IMR-90 (cell line): ENCODE measurements at regions not wholly inside any gene's neighbourhood (a gene's known extent, or its start where the extent isn't known, plus 50 kb on each side); places are given as distances from the start of the nearest gene placed in this dataset.
A peak's percentile ranks its signal among the peaks of the same experiment; 100 is the strongest.

Experiments used
- ATAC-seq: fragments of 200-7000 bp; cut with Tn5 transposase; 2 replicates; pipeline ENCODE4 v1.9.1; 2020; ENCODE audit warnings: low read depth, mild to moderate bottlenecking, moderate library complexity
- BruUV-seq: library from RNA; stranded (reverse); fragments of 400-500 nt; replicated peaks from 2 replicates; lab custom pipeline; 2021; lab: Mats Ljungman, UMichigan
- CTCF ChIA-PET: fragments of 300-600 bp; formaldehyde crosslinking; extraction: SDS; loops from one replicate; lab custom pipeline; 2021; ENCODE audit warnings: antibody characterized with exemption; lab: Yijun Ruan, JAX
- POLR2A ChIA-PET: fragments of 300-600 bp; sonication (Branson Sonifier 250); formaldehyde crosslinking; loops from one replicate; lab custom pipeline; 2022; ENCODE audit warnings: antibody characterized with exemption; ENCODE audit not compliant: unreplicated experiment; lab: Charles Lee
- DNase-seq: peaks from one replicate; pipeline ENCODE4 v3.0.0; 2013
- H2AFZ ChIP-seq: replicated peaks from 2 replicates; pipeline ENCODE3; 2013; ENCODE audit warnings: low read length, mild to moderate bottlenecking; ENCODE audit not compliant: poor library complexity
- H2AK5ac ChIP-seq: 2 replicates; pipeline ENCODE4 v1.6.1; 2013; ENCODE audit warnings: low read depth, low read length, inconsistent platforms
- H2AK9ac ChIP-seq: replicated peaks from 2 replicates; pipeline ENCODE3; 2013; ENCODE audit warnings: mild to moderate bottlenecking, low read depth, low read length, moderate library complexity; ENCODE audit not compliant: poor library complexity
- H2BK120ac ChIP-seq: 2 replicates; pipeline ENCODE4 v1.6.1; 2013; ENCODE audit warnings: low read depth, low read length, inconsistent platforms
- H2BK15ac ChIP-seq: 3 replicates; pipeline ENCODE4 v1.6.1; 2013; ENCODE audit warnings: low read depth, low read length, inconsistent platforms
- H2BK20ac ChIP-seq: 2 replicates; pipeline ENCODE4 v1.6.1; 2013; ENCODE audit warnings: low read depth, mild to moderate bottlenecking, inconsistent platforms, low read length, moderate library complexity
- H2BK5ac ChIP-seq: 2 replicates; pipeline ENCODE4 v1.6.1; 2013; ENCODE audit warnings: mild to moderate bottlenecking, low read depth, low read length, inconsistent platforms; ENCODE audit not compliant: poor library complexity, severe bottlenecking
- H3K14ac ChIP-seq: replicated peaks from 2 replicates; pipeline ENCODE4 v1.6.1; 2013; ENCODE audit warnings: low read depth, low read length, inconsistent platforms
- H3K18ac ChIP-seq: 2 replicates; pipeline ENCODE4 v1.6.1; 2013; ENCODE audit warnings: low read depth, low read length, control low read depth
- H3K23ac ChIP-seq: 2 replicates; pipeline ENCODE4 v1.6.1; 2013; ENCODE audit warnings: low read depth, low read length, inconsistent platforms
- H3K27ac ChIP-seq: 2 replicates; pipeline ENCODE4 v1.5.1; 2013; ENCODE audit warnings: mild to moderate bottlenecking, control low read depth, low read length; ENCODE audit not compliant: insufficient read depth
- H3K27me3 ChIP-seq: 2 replicates; pipeline ENCODE4 v1.6.1; 2013; ENCODE audit warnings: low read length; ENCODE audit not compliant: control insufficient read depth, insufficient read depth
- H3K36me3 ChIP-seq: 2 replicates; pipeline ENCODE4 v1.6.1; 2013; ENCODE audit warnings: low read length, mixed read lengths; ENCODE audit not compliant: control insufficient read depth, insufficient read depth
- H3K4ac ChIP-seq: 2 replicates; pipeline ENCODE4 v1.6.1; 2013; ENCODE audit warnings: low read depth, low read length, inconsistent platforms
- H3K4me1 ChIP-seq: 2 replicates; pipeline ENCODE4 v1.6.1; 2013; ENCODE audit warnings: low read length, mixed read lengths; ENCODE audit not compliant: control insufficient read depth, insufficient read depth
- H3K4me2 ChIP-seq: 2 replicates; pipeline ENCODE4 v1.6.1; 2013; ENCODE audit warnings: low read depth, mild to moderate bottlenecking, control low read depth, low read length, moderate library complexity
- H3K4me3 ChIP-seq: 2 replicates; pipeline ENCODE4 v1.5.1; 2013; ENCODE audit warnings: low read depth, mild to moderate bottlenecking, control low read depth, low read length, moderate library complexity; ENCODE audit not compliant: insufficient read depth
- H3K56ac ChIP-seq: 2 replicates; pipeline ENCODE4 v1.6.1; 2013; ENCODE audit warnings: low read length, inconsistent platforms; ENCODE audit not compliant: insufficient read depth; ENCODE audit errors: extremely low read depth
- H3K79me1 ChIP-seq, 2 experiments: 2 replicates each; pipeline ENCODE4 v1.6.1; 2013; ENCODE audit warnings: low read length in 2 of 2, inconsistent platforms in 1 of 2, low read depth in 1 of 2
- H3K9ac ChIP-seq: 2 replicates; pipeline ENCODE4 v1.6.1; 2013; ENCODE audit warnings: low read depth, low read length, control low read depth
- H3K9me1 ChIP-seq: 2 replicates; pipeline ENCODE4 v1.6.1; 2013; ENCODE audit warnings: low read length, inconsistent platforms; ENCODE audit not compliant: insufficient read depth
- H3K9me3 ChIP-seq: 2 replicates; pipeline ENCODE4 v1.6.1; 2013; ENCODE audit warnings: low read length; ENCODE audit not compliant: control insufficient read depth, insufficient read depth
- H4K20me1 ChIP-seq: 2 replicates; pipeline ENCODE4 v1.6.1; 2013; ENCODE audit warnings: low read length, inconsistent platforms; ENCODE audit not compliant: insufficient read depth
- H4K5ac ChIP-seq: 2 replicates; pipeline ENCODE4 v1.6.1; 2013; ENCODE audit warnings: mild to moderate bottlenecking, low read depth, low read length, control low read depth
- H4K8ac ChIP-seq, 2 experiments: 2 replicates each; pipeline ENCODE4 v1.6.1; 2013; ENCODE audit warnings: low read depth in 2 of 2, low read length in 2 of 2, control low read depth in 1 of 2, inconsistent platforms in 1 of 2
- H4K91ac ChIP-seq: 2 replicates; pipeline ENCODE4 v1.6.1; 2013; ENCODE audit warnings: low read depth, low read length, inconsistent platforms; ENCODE audit not compliant: insufficient read depth
- CEBPB ChIP-seq: IDR thresholded peaks from 2 replicates; pipeline ENCODE4 v1.6.1; 2012; ENCODE audit warnings: low read depth, low read length, improper control_type of control experiment
- CHD1 ChIP-seq: IDR thresholded peaks from 2 replicates; pipeline ENCODE4 v1.6.1; 2012; ENCODE audit warnings: low read depth, low read length, improper control_type of control experiment
- MAFK ChIP-seq: IDR thresholded peaks from 2 replicates; pipeline ENCODE4 v1.6.1; 2012; ENCODE audit warnings: low read depth, low read length, improper control_type of control experiment
- MAZ ChIP-seq: IDR thresholded peaks from 2 replicates; pipeline ENCODE4 v1.6.1; 2012; ENCODE audit warnings: low read depth, mild to moderate bottlenecking, low read length, improper control_type of control experiment, moderate library complexity, borderline replicate concordance
- MXI1 ChIP-seq: IDR thresholded peaks from 2 replicates; pipeline ENCODE4 v1.6.1; 2012; ENCODE audit warnings: low read depth, mild to moderate bottlenecking, low read length, moderate library complexity, borderline replicate concordance
- POLR2A ChIP-seq: IDR thresholded peaks from 2 replicates; pipeline ENCODE4 v1.6.1; 2012; ENCODE audit warnings: mild to moderate bottlenecking, low read depth, low read length
- RAD21 ChIP-seq: IDR thresholded peaks from 2 replicates; pipeline ENCODE4 v1.6.1; 2012; ENCODE audit warnings: low read length, improper control_type of control experiment
- RFX5 ChIP-seq: IDR thresholded peaks from 2 replicates; pipeline ENCODE4 v1.8.0; 2012; ENCODE audit warnings: low read depth, mild to moderate bottlenecking, low read length, moderate library complexity
- SMC3 ChIP-seq: fragments of 150-350 bp; IDR thresholded peaks from 2 replicates; pipeline ENCODE4 v1.6.1; 2016; ENCODE audit warnings: low read depth, mild to moderate bottlenecking, antibody characterized with exemption, low read length, moderate library complexity
- WGBS, 2 experiments: methylation state at CpG; one replicate each; pipeline versions ENCODE4 v1.1.5 to v1.1.7; 2013; ENCODE audit warnings: missing lambda C conversion rate in 2 of 2; ENCODE audit not compliant: insufficient read length in 1 of 2; ENCODE audit errors: extremely low coverage in 2 of 2; 5-methylcytosine and 5-hydroxymethylcytosine counted together
- dilution Hi-C: fragments of 300-500 bp; cut with HindIII; formaldehyde crosslinking; loops from one replicate; pipeline ENCODE4 v1.14.3; 2018; ENCODE audit warnings: low sequenced_read_pairs; ENCODE audit not compliant: unreplicated experiment
- in situ Hi-C: fragments of 300-500 bp; cut with MboI; formaldehyde crosslinking; loops from 3 replicates; pipeline ENCODE4 v1.14.3; 2019; ENCODE audit warnings: low sequenced_read_pairs, inconsistent platforms, mixed read lengths
- intact Hi-C: fragments of 100-400 bp; cut with micrococcal nuclease; formaldehyde crosslinking; loops from 2 replicates; pipeline ENCODE4 v1.10.0; 2022
- TF ChIP-seq, protein P1 (sequence below): conservative IDR thresholded peaks from 2 replicates; pipeline ENCODE4 v1.5.1; 2012; ENCODE audit warnings: mild to moderate bottlenecking, low read depth, low read length, improper control_type of control experiment

DNA sequence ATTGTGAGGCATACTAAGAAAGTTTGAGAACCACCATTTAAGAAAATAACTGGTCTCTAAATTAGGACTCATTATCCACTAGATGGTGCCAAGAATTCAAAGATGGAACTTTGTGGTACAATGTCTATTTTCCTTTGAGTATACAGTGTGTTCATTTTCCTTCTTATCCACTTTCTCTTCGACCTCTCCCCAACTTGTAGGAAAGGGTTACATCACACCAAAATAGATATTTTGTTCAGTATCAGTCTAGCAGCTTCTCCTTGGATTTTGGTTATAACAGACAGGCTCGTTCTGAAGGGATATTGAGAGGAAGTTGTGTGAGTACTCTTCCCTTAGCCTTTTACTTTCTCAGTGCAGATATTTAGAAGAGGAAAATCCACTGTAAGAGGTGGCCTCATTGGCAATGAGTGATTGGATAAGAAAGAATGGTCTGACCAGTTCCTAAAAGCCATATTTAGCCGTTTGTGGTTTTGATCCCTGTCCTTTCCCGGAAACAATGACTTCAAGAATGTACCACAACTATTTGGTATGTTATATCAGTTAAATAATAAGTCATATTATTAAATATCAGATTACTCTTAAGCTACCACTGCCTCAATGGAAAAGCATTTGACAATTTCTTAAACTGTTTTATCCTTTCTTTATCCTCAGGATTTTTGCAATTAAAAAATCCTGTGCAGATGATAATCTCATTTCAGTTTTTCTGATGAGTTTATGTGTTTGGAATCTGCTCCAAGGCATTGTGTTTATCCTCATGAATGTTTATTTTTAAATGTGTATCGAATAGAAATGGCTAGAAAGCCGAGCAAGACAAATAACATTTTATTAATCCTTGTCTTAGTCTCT is 69.0 kb upstream of the GRAMD2B start:
- Histone ChIP-seq H2AFZ (no peak overlapping the region), H2BK20ac (peak overlapping the region; percentile 99), H4K20me1 (no peaks in the 10 kb centered on the region), H4K8ac (peak overlapping the region; percentile 66 to 90; a peak in 3 of 4 replicates), H3K4me2 (peak overlapping the region; percentile 87), H4K91ac (peak overlapping the region; percentile 94), H3K4me3 (peak overlapping the region; percentile 51; the same call in 1 of the 2 replicates), H2AK5ac (no peak overlapping the region), H3K4me1 (peaks cover 16% of the 10 kb centered on the region), H3K36me3 (no peaks in the 10 kb centered on the region), H3K4ac (peak overlapping the region; percentile 95), H3K56ac (peak overlapping the region; percentile 95), H4K5ac (peak overlapping the region; percentile 70; the same call in 1 of the 2 replicates), H3K9me1 (peaks cover 16% of the 10 kb centered on the region), H2AK9ac (no peak overlapping the region), H2BK5ac (peak overlapping the region; percentile 99), H2BK120ac (peak overlapping the region; percentile 99), H3K9me3 (no peaks in the 10 kb centered on the region), H3K27ac (peak overlapping the region; percentile 69), H3K23ac (peak overlapping the region; percentile 100), H2BK15ac (peak overlapping the region; percentile 47; the same call in 2 of the 3 replicates), H3K9ac (peak overlapping the region; percentile 71; the same call in 1 of the 2 replicates), H3K14ac (peak overlapping the region; percentile 98), H3K79me1 (0 out of 4 replicates have a peak, but pooled peaks cover 0 to 4% of the 10 kb centered on the region in 2 experiments), H3K18ac (peak overlapping the region; percentile 94), H3K27me3 (no peaks in the 10 kb centered on the region)
- TF ChIP-seq CHD1 (no peak; the same call in 1 of the 2 replicates), POLR2A (peak; percentile 44; the same call in 1 of the 2 replicates), RAD21 (peak; percentile 86), MAZ (no peak), RFX5 (no peak), SMC3 (peak; percentile 76), MXI1 (no peak), CEBPB (no peak), MAFK (0 out of 2 replicates have a peak, but pooled peaks have one; percentile 0)
- TF ChIP-seq, protein P1, sequence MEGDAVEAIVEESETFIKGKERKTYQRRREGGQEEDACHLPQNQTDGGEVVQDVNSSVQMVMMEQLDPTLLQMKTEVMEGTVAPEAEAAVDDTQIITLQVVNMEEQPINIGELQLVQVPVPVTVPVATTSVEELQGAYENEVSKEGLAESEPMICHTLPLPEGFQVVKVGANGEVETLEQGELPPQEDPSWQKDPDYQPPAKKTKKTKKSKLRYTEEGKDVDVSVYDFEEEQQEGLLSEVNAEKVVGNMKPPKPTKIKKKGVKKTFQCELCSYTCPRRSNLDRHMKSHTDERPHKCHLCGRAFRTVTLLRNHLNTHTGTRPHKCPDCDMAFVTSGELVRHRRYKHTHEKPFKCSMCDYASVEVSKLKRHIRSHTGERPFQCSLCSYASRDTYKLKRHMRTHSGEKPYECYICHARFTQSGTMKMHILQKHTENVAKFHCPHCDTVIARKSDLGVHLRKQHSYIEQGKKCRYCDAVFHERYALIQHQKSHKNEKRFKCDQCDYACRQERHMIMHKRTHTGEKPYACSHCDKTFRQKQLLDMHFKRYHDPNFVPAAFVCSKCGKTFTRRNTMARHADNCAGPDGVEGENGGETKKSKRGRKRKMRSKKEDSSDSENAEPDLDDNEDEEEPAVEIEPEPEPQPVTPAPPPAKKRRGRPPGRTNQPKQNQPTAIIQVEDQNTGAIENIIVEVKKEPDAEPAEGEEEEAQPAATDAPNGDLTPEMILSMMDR: peak; percentile 79
- intact Hi-C loops (loop anchor here (1.0 to 5.0 kb wide), 4 partner anchors 69 to 241 kb away; partner anchors contain the start of genes ALDH7A1 and GRAMD2B), dilution Hi-C loops (no loop called here), in situ Hi-C loops (no loop called here)
- WGBS, 2 experiments: no CpG with 5 or more reads among the region's 6 CpGs
- DNase-seq: peak; percentile 98
- POLR2A ChIA-PET: no interaction called here
- TSS peak; percentile 98 for BruUV-seq
- peak; percentile 86 for ATAC-seq
- CTCF ChIA-PET: interaction anchor here (1.1 to 2.7 kb wide), 2 partner anchors 142 to 185 kb away, joined by 3 to 13 read pairs; no protein-coding TSS in a partner anchor
